ENCODE measurements at regions not wholly inside any gene's neighbourhood (a gene's known extent, or its start where the extent isn't known, plus 50 kb on each side); places are given as distances from the start of the nearest gene placed in this dataset.
"Not testable (repeated sequence)": the region's sequence is repeated elsewhere in the genome, so short reads cannot be mapped to it uniquely, and the experiment has no call there.

GRCh38 chr6:119760046-119760445 is 410.5 kb upstream of the MAN1A1 start:
- intact Hi-C loops (cut with DNase I), result no loop called here
- DNase-seq, result no peak
- no peak for TF ChIP-seq CTCF (IDR thresholded peaks at IDR 0.05; ENCODE audit: borderline replicate concordance, extremely low read depth, insufficient read depth)

GRCh38 chr6:119758385-119758784 is 408.8 kb upstream of the MAN1A1 start:
- intact Hi-C loops (cut with DNase I), result no loop called here
- Histone ChIP-seq H3K4me3 (ENCODE audit: low read length in 3 of 3) (no peak overlapping the region), H3K9me3 (ENCODE audit: control insufficient read depth in 2 of 3, insufficient read depth in 1 of 3, low read length in 3 of 3) (no peaks in the 10 kb centered on the region), H3K27ac (ENCODE audit: low read depth in 2 of 2, low read length in 2 of 2) (no peak overlapping the region), H3K27me3 (ENCODE audit: control insufficient read depth, insufficient read depth, low read length) (no peaks in the 10 kb centered on the region), H3K4me1 (ENCODE audit: control insufficient read depth in 2 of 3, insufficient read depth in 2 of 3, low read depth in 1 of 3, low read length in 3 of 3) (no peaks in the 10 kb centered on the region), H3K9ac (ENCODE audit: low read length in 3 of 3) (no peak overlapping the region), H3K36me3 (ENCODE audit: control insufficient read depth in 2 of 3, insufficient read depth in 3 of 3, low read length in 3 of 3) (no peaks in the 10 kb centered on the region)
- FAIRE-seq (no peak), DNase-seq (no peak)
- no peak for TF ChIP-seq CTCF (IDR thresholded peaks at IDR 0.05; ENCODE audit: borderline replicate concordance, extremely low read depth, insufficient read depth)

More at GRCh38 chr6:119760046-119760445, 410.5 kb upstream of the MAN1A1 start:
- H3K27ac ChIP-seq (ENCODE audit: low read depth in 2 of 2, low read length in 2 of 2), result no peak overlapping the region
- H3K36me3 ChIP-seq (ENCODE audit: control insufficient read depth in 2 of 3, insufficient read depth in 3 of 3, low read length in 3 of 3), result no peaks in the 10 kb centered on the region
- no peaks in the 10 kb centered on the region for H3K4me1 ChIP-seq (ENCODE audit: control insufficient read depth in 2 of 3, insufficient read depth in 2 of 3, low read depth in 1 of 3, low read length in 3 of 3)
- H3K27me3 ChIP-seq (ENCODE audit: control insufficient read depth, insufficient read depth, low read length), result no peaks in the 10 kb centered on the region
- no peak overlapping the region for H3K4me3 ChIP-seq (ENCODE audit: low read length in 3 of 3)
- no peak for FAIRE-seq
- H3K9me3 ChIP-seq (ENCODE audit: control insufficient read depth in 2 of 3, insufficient read depth in 1 of 3, low read length in 3 of 3), result no peaks in the 10 kb centered on the region
- H3K9ac ChIP-seq (ENCODE audit: low read length in 3 of 3), result no peak overlapping the region

- H3K4me3 ChIP-seq (ENCODE audit: low read length in 3 of 3), result no peak overlapping the region
- H3K4me1 ChIP-seq (ENCODE audit: control insufficient read depth in 2 of 3, insufficient read depth in 2 of 3, low read depth in 1 of 3, low read length in 3 of 3), result no peaks in the 10 kb centered on the region
- no peaks in the 10 kb centered on the region for H3K9me3 ChIP-seq (ENCODE audit: control insufficient read depth in 2 of 3, insufficient read depth in 1 of 3, low read length in 3 of 3)
- DNase-seq (no peak), FAIRE-seq (no peak)
- no peaks in the 10 kb centered on the region for H3K36me3 ChIP-seq (ENCODE audit: control insufficient read depth in 2 of 3, insufficient read depth in 3 of 3, low read length in 3 of 3)
- no peak overlapping the region for H3K9ac ChIP-seq (ENCODE audit: low read length in 3 of 3)
- intact Hi-C loops (cut with DNase I), result no loop called here
- H3K27me3 ChIP-seq (ENCODE audit: control insufficient read depth, insufficient read depth, low read length), result no peaks in the 10 kb centered on the region
- no peak overlapping the region for H3K27ac ChIP-seq (ENCODE audit: low read depth in 2 of 2, low read length in 2 of 2)
- TF ChIP-seq CTCF (IDR thresholded peaks at IDR 0.05; ENCODE audit: borderline replicate concordance, extremely low read depth, insufficient read depth), result no peak
Measured at GRCh38 chr6:119757467-119757866, 407.9 kb upstream of the MAN1A1 start.

GRCh38 chr6:119749335-119749734 is 399.8 kb upstream of the MAN1A1 start:
- no peak for FAIRE-seq
- TF ChIP-seq CTCF (IDR thresholded peaks at IDR 0.05; ENCODE audit: borderline replicate concordance, extremely low read depth, insufficient read depth), result no peak
- intact Hi-C loops (cut with DNase I), result no loop called here

GRCh38 chr6:119748535-119748934 is 399.0 kb upstream of the MAN1A1 start:
- H3K9ac ChIP-seq (ENCODE audit: low read length in 3 of 3); H3K27ac ChIP-seq (ENCODE audit: low read depth in 2 of 2, low read length in 2 of 2); H3K27me3 ChIP-seq (ENCODE audit: control insufficient read depth, insufficient read depth, low read length); FAIRE-seq; DNase-seq; H3K4me3 ChIP-seq (ENCODE audit: low read length in 3 of 3); H3K4me1 ChIP-seq (ENCODE audit: control insufficient read depth in 2 of 3, insufficient read depth in 2 of 3, low read depth in 1 of 3, low read length in 3 of 3); H3K9me3 ChIP-seq (ENCODE audit: control insufficient read depth in 2 of 3, insufficient read depth in 1 of 3, low read length in 3 of 3); intact Hi-C loops (cut with DNase I); H3K36me3 ChIP-seq (ENCODE audit: control insufficient read depth in 2 of 3, insufficient read depth in 3 of 3, low read length in 3 of 3): not testable (repeated sequence)

More at GRCh38 chr6:119749335-119749734, 399.8 kb upstream of the MAN1A1 start:
- no peaks in the 10 kb centered on the region for H3K27me3 ChIP-seq (ENCODE audit: control insufficient read depth, insufficient read depth, low read length)
- DNase-seq, result no peak
- no peak overlapping the region for H3K9ac ChIP-seq (ENCODE audit: low read length in 3 of 3)
- no peak overlapping the region for H3K27ac ChIP-seq (ENCODE audit: low read depth in 2 of 2, low read length in 2 of 2)
- no peaks in the 10 kb centered on the region for H3K9me3 ChIP-seq (ENCODE audit: control insufficient read depth in 2 of 3, insufficient read depth in 1 of 3, low read length in 3 of 3)
- no peaks in the 10 kb centered on the region for H3K4me1 ChIP-seq (ENCODE audit: control insufficient read depth in 2 of 3, insufficient read depth in 2 of 3, low read depth in 1 of 3, low read length in 3 of 3)
- H3K4me3 ChIP-seq (ENCODE audit: low read length in 3 of 3), result no peak overlapping the region
- no peaks in the 10 kb centered on the region for H3K36me3 ChIP-seq (ENCODE audit: control insufficient read depth in 2 of 3, insufficient read depth in 3 of 3, low read length in 3 of 3)

Measured in kidney (tissue), 13 donors.